Tibial nerve (tissue), 4 donors: ENCODE measurements at regions not wholly inside any gene's neighbourhood (a gene's known extent, or its start where the extent isn't known, plus 50 kb on each side); places are given as distances from the start of the nearest gene placed in this dataset.

Source experiments
- CTCF ChIP-seq, 5 experiments: fragments of 200-600 bp in 3 of 5; fragments of 450-650 bp in 2 of 5; sonication (generic) in 3 of 5; IDR thresholded peaks; one replicate each; pipeline ENCODE4 v1.5.1; 2016 to 2019; ENCODE audit warnings: antibody characterized with exemption in 5 of 5, mild to moderate bottlenecking in 3 of 5, moderate library complexity in 2 of 5
- EP300 ChIP-seq, 2 donors: sonication (generic); formaldehyde crosslinking; IDR thresholded peaks; one replicate each; pipeline ENCODE4 v1.6.1; 2017; ENCODE audit warnings: antibody characterized with exemption in 2 of 2, mild to moderate bottlenecking in 1 of 2
- POLR2A ChIP-seq, 2 donors: fragments of 450-650 bp; IDR thresholded peaks; one replicate each; pipeline ENCODE4 v1.6.1; 2017; ENCODE audit warnings: antibody characterized with exemption in 2 of 2, mild to moderate bottlenecking in 2 of 2, moderate library complexity in 2 of 2

GRCh38 chr5:99437986-99438385 is 509.2 kb upstream of the CHD1 start:
- TF ChIP-seq CTCF (IDR thresholded peaks at IDR 0.05): no peak
- no peak for TF ChIP-seq POLR2A (IDR thresholded peaks at IDR 0.05)
- no peak for TF ChIP-seq EP300 (IDR thresholded peaks at IDR 0.05)
